ENCODE measurements at regions not wholly inside any gene's neighbourhood (a gene's known extent, or its start where the extent isn't known, plus 50 kb on each side); places are given as distances from the start of the nearest gene placed in this dataset.

DNA sequence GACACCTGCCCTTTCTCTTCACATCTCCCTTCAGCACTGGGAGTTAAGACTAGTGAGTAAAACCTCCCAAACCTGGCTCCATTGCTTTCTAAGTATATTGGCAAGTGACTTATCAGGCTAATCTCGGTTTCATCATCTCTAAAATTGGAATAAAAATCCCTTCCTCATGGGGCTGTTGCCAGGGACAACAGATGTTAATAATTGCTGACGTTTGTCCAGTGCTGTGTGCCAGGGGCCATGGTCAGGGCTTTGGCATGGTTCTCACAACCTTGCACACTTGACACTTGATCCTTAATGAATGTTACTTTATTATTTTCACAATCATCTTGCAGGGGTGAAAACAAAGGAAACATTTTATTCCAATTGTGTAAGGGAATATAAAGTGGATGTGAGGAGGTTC is 1262.0 kb upstream of the WWC1 start:
- no peak overlapping the region for H3K9ac ChIP-seq (ENCODE audit: low read length)
- ATAC-seq (ENCODE audit: low read depth): no peak
- H3K4me1 ChIP-seq (ENCODE audit: control insufficient read depth in 2 of 2, insufficient read depth in 2 of 2, low read length in 2 of 2): no peaks in the 10 kb centered on the region
- H3K4me3 ChIP-seq (ENCODE audit: control extremely low read depth in 1 of 5, extremely low read depth in 1 of 5, insufficient read depth in 1 of 5, low read depth in 2 of 5, low read length in 4 of 5): no peak overlapping the region
- POLR2A ChIA-PET: no interaction called here
- no peaks in the 10 kb centered on the region for H3K27me3 ChIP-seq (replicated peaks in 1 of 4; ENCODE audit: control extremely low read depth in 1 of 4, control insufficient read depth in 3 of 4, insufficient read depth in 4 of 4, low read length in 3 of 4)
- DNase-seq: no peak
- no peak overlapping the region for H3K4me3 Mint-ChIP-seq
- no peaks in the 10 kb centered on the region for H3K36me3 ChIP-seq (replicated peaks in 1 of 2; ENCODE audit: control extremely low read depth in 1 of 2, control insufficient read depth in 1 of 2, extremely low read depth in 1 of 2, insufficient read depth in 2 of 2, low read length in 1 of 2)
- intact Hi-C loops (cut with micrococcal nuclease): no loop called here
- no peaks in the 10 kb centered on the region for H3K4me1 Mint-ChIP-seq
- H4K20me1 ChIP-seq (ENCODE audit: control insufficient read depth, insufficient read depth, low read length, poor library complexity, severe bottlenecking): no peaks in the 10 kb centered on the region
- H3K27ac Mint-ChIP-seq: no peak overlapping the region
- no peaks in the 10 kb centered on the region for H3K27me3 Mint-ChIP-seq
- H3K9me3 Mint-ChIP-seq (ENCODE audit: insufficient read depth): no peaks in the 10 kb centered on the region
- WGBS (ENCODE audit: insufficient coverage): 60% methylated on average over 1 of the region's 2 CpGs
- H2AFZ ChIP-seq (ENCODE audit: insufficient read depth, low read depth, low read length, poor library complexity, severe bottlenecking): no peak overlapping the region
- no peaks in the 10 kb centered on the region for H3K79me2 ChIP-seq (ENCODE audit: control insufficient read depth, insufficient read depth, low read length)
- H3K9me3 ChIP-seq (ENCODE audit: control extremely low read depth in 1 of 3, control insufficient read depth in 2 of 3, insufficient read depth in 1 of 3, low read length in 2 of 3): peaks cover 0 to 8% (median 0%) of the 10 kb centered on the region in 3 donors
- H3K27ac ChIP-seq (ENCODE audit: low read length in 2 of 2): no peak overlapping the region
- CTCF ChIA-PET: no interaction called here
- TF ChIP-seq, protein P1, sequence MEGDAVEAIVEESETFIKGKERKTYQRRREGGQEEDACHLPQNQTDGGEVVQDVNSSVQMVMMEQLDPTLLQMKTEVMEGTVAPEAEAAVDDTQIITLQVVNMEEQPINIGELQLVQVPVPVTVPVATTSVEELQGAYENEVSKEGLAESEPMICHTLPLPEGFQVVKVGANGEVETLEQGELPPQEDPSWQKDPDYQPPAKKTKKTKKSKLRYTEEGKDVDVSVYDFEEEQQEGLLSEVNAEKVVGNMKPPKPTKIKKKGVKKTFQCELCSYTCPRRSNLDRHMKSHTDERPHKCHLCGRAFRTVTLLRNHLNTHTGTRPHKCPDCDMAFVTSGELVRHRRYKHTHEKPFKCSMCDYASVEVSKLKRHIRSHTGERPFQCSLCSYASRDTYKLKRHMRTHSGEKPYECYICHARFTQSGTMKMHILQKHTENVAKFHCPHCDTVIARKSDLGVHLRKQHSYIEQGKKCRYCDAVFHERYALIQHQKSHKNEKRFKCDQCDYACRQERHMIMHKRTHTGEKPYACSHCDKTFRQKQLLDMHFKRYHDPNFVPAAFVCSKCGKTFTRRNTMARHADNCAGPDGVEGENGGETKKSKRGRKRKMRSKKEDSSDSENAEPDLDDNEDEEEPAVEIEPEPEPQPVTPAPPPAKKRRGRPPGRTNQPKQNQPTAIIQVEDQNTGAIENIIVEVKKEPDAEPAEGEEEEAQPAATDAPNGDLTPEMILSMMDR (IDR thresholded peaks at IDR 0.05): no peak
- no peak for TF ChIP-seq EZH2 (IDR thresholded peaks at IDR 0.05; ENCODE audit: borderline replicate concordance, insufficient read depth, low read depth, low read length, poor library complexity, severe bottlenecking)
- H3K4me2 ChIP-seq (replicated peaks; ENCODE audit: low read depth, low read length, poor library complexity, severe bottlenecking): no peak overlapping the region

DNA sequence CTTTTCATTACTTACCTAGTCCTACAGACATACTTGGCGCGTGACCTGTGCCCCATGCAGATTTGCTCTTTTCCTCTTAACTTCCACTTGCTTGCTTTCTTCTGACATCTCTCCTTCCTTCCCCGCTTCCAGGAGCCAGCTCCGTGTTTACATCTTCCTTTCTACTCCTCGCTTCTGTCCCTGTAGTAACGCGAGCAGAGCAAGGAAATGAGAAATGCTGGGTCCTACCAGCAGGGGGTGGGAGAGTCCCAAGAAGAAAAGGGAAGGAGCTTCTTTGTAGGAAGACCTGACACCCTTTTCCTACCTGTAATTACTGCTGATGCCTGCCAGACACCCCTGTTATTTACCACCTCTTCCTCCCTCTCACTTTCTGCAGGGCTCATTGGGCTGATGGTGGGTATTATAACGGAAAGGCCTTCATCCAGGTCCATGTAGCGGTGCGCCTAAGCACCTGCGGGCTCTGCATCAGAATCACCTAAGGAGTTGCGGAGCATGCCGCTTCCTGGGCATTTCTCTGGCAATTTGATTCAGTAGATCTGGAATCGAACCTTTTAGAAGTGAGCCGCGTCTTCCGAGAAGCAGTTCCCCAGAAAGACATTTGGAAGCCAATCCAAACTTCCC is 1260.8 kb upstream of the WWC1 start:
- ChIA-PET CTCF (no interaction called here), POLR2A (no interaction called here)
- H3K27ac ChIP-seq (ENCODE audit: low read length in 2 of 2): no peak overlapping the region
- Mint-ChIP-seq H3K4me3 (no peak overlapping the region), H3K9me3 (ENCODE audit: insufficient read depth) (no peaks in the 10 kb centered on the region), H3K27ac (no peak overlapping the region), H3K4me1 (no peaks in the 10 kb centered on the region), H3K27me3 (no peaks in the 10 kb centered on the region)
- no peak overlapping the region for H2AFZ ChIP-seq (ENCODE audit: insufficient read depth, low read depth, low read length, poor library complexity, severe bottlenecking)
- H3K9ac ChIP-seq (ENCODE audit: low read length): no peak overlapping the region
- H4K20me1 ChIP-seq (ENCODE audit: control insufficient read depth, insufficient read depth, low read length, poor library complexity, severe bottlenecking): no peaks in the 10 kb centered on the region
- no peak overlapping the region for H3K4me2 ChIP-seq (replicated peaks; ENCODE audit: low read depth, low read length, poor library complexity, severe bottlenecking)
- peaks cover 0 to 8% (median 0%) of the 10 kb centered on the region in 3 donors for H3K9me3 ChIP-seq (ENCODE audit: control extremely low read depth in 1 of 3, control insufficient read depth in 2 of 3, insufficient read depth in 1 of 3, low read length in 2 of 3)
- TF ChIP-seq, protein P1 (IDR thresholded peaks at IDR 0.05): no peak
- no peak for TF ChIP-seq EZH2 (IDR thresholded peaks at IDR 0.05; ENCODE audit: borderline replicate concordance, insufficient read depth, low read depth, low read length, poor library complexity, severe bottlenecking)
- no peak for DNase-seq
- H3K27me3 ChIP-seq (replicated peaks in 1 of 4; ENCODE audit: control extremely low read depth in 1 of 4, control insufficient read depth in 3 of 4, insufficient read depth in 4 of 4, low read length in 3 of 4): no peaks in the 10 kb centered on the region
- no peaks in the 10 kb centered on the region for H3K36me3 ChIP-seq (replicated peaks in 1 of 2; ENCODE audit: control extremely low read depth in 1 of 2, control insufficient read depth in 1 of 2, extremely low read depth in 1 of 2, insufficient read depth in 2 of 2, low read length in 1 of 2)
- H3K4me3 ChIP-seq (ENCODE audit: control extremely low read depth in 1 of 5, extremely low read depth in 1 of 5, insufficient read depth in 1 of 5, low read depth in 2 of 5, low read length in 4 of 5): no peak overlapping the region
- H3K4me1 ChIP-seq (ENCODE audit: control insufficient read depth in 2 of 2, insufficient read depth in 2 of 2, low read length in 2 of 2): no peaks in the 10 kb centered on the region
- no peak for ATAC-seq (ENCODE audit: low read depth)
- no peaks in the 10 kb centered on the region for H3K79me2 ChIP-seq (ENCODE audit: control insufficient read depth, insufficient read depth, low read length)
- WGBS (ENCODE audit: insufficient coverage): 91% methylated on average over 11 of the region's 17 CpGs
- intact Hi-C loops (cut with micrococcal nuclease): no loop called here
